Uterus (tissue), 2 donors: ENCODE measurements at regions not wholly inside any gene's neighbourhood (a gene's known extent, or its start where the extent isn't known, plus 50 kb on each side); places are given as distances from the start of the nearest gene placed in this dataset.

ENCODE experiments used
- CTCF ChIP-seq, 4 experiments: fragments of 200-600 bp in 2 of 4; fragments of 450-650 bp in 2 of 4; sonication (generic) in 2 of 4; IDR thresholded peaks; one replicate each; pipeline ENCODE4 v1.5.1; 2016 to 2019; ENCODE audit warnings: antibody characterized with exemption in 4 of 4, mild to moderate bottlenecking in 2 of 4, moderate library complexity in 1 of 4
- POLR2A ChIP-seq, 2 donors: fragments of 450-650 bp; IDR thresholded peaks; one replicate each; pipeline ENCODE4 v1.6.1; 2016; ENCODE audit warnings: antibody characterized with exemption in 2 of 2, mild to moderate bottlenecking in 1 of 2, moderate library complexity in 1 of 2

- no peak for TF ChIP-seq CTCF (IDR thresholded peaks at IDR 0.05)
- TF ChIP-seq POLR2A (IDR thresholded peaks at IDR 0.05), result no peak
Measured at GRCh38 chr3:79979990-79980389, 212.2 kb upstream of the ROBO1 start.
